OCI-LY3 (cell line): ENCODE measurements at regions not wholly inside any gene's neighbourhood (a gene's known extent, or its start where the extent isn't known, plus 50 kb on each side); places are given as distances from the start of the nearest gene placed in this dataset.

Source experiments
- CTCF ChIP-seq: fragments of 200-600, 300-600 bp; sonication (generic); IDR thresholded peaks from 2 replicates; pipeline ENCODE4 v1.5.1; 2014; ENCODE audit warnings: antibody characterized with exemption, low read length, low read depth
- EZH2phosphoT487 ChIP-seq: fragments of 200-600 bp; shearing (Covaris generic); IDR thresholded peaks from 2 replicates; pipeline ENCODE4 v1.6.1; 2018; ENCODE audit warnings: antibody characterized with exemption, mixed run types, low read depth

GRCh38 chr13:44022196-44022595 lies 142.5 kb downstream of the LACC1 start:
- TF ChIP-seq CTCF (no peak), EZH2phosphoT487 (no peak)
